ENCODE measurements at regions not wholly inside any gene's neighbourhood (a gene's known extent, or its start where the extent isn't known, plus 50 kb on each side); places are given as distances from the start of the nearest gene placed in this dataset.

GRCh38 chrX:57848857-57849256, 61.4 kb downstream of the ZXDA start:
- no peak for TF ChIP-seq CTCF (conservative IDR thresholded peaks at IDR 0.05; ENCODE audit: low read depth, low read length)
- no peak for TF ChIP-seq MAFK (IDR thresholded peaks at IDR 0.05; ENCODE audit: low read depth, low read length)
- TF ChIP-seq MXI1 (IDR thresholded peaks at IDR 0.05; ENCODE audit: borderline replicate concordance, low read depth, low read length) = no peak
- no peak for TF ChIP-seq CEBPB (IDR thresholded peaks at IDR 0.05; ENCODE audit: low read depth, low read length)
- no peak for TF ChIP-seq RFX5 (IDR thresholded peaks at IDR 0.05; ENCODE audit: low read depth, low read length)
- TF ChIP-seq POLR2A (IDR thresholded peaks at IDR 0.05; ENCODE audit: low read depth, low read length) = no peak
- no peak for TF ChIP-seq RAD21 (IDR thresholded peaks at IDR 0.05; ENCODE audit: low read length)
- no peak for TF ChIP-seq NFE2L2 (IDR thresholded peaks at IDR 0.05; ENCODE audit: low read depth, low read length)
- TF ChIP-seq FOS (IDR thresholded peaks at IDR 0.05; ENCODE audit: low read depth, low read length) = no peak
